Dedifferentiated amniotic fluid mesenchymal stem cell (primary cell): ENCODE measurements at regions not wholly inside any gene's neighbourhood (a gene's known extent, or its start where the extent isn't known, plus 50 kb on each side); places are given as distances from the start of the nearest gene placed in this dataset.
"Not testable (repeated sequence)": the region's sequence is repeated elsewhere in the genome, so short reads cannot be mapped to it uniquely, and the experiment has no call there.

ENCODE experiments used
- DNase-seq: peaks from one replicate; pipeline ENCODE4 v3.0.0-alpha.2; 2016; ENCODE audit errors: extremely low spot score

- no peak for DNase-seq
These were observed 345.3 kb upstream of the CDH2 start for GRCh38 chr18:28522236-28522635.

DNA sequence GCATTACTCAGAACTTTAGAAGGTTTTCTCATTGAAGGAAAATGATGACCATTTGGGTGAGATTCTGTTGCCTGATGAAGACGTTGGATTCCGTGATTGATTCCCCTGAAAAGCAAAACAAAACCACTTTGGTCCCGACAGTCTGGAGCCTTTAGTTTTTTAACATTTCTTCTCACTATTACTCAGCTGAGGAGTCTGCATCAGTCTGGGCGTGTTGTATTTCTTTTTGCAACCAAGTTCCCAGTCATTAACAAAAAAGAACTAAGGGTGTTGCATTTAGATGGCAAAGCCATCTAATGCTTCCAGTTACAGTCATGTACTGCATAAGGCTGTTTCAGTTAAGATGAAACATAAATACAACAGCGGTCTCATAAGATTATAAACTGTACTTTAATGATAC lies 343.1 kb upstream of the CDH2 start:
- DNase-seq: no peak

GRCh38 chr18:28514699-28515098 lies 337.8 kb upstream of the CDH2 start:
- no peak for DNase-seq

DNA sequence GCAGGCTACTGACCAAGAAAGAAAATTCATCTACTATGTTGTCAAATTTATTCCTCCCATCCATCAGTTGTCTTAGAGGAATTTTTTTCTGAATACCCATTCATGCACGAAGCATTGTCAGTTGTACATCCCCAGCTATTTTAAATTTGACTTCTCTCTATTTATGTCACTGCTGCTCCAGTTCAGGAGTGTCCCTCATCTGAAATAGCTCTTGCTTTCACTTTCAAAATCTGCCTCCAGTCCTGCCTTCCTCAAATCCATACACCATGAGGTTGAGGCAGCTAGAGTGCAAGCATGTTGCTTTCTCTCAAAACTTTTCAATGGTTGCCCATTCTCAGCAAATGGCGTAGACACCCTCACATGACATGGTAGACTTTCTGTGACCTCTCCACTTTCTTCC lies 335.4 kb upstream of the CDH2 start:
- DNase-seq: no peak

GRCh38 chr18:28511413-28511821 lies 334.5 kb upstream of the CDH2 start:
- DNase-seq: peak; percentile 23

DNA sequence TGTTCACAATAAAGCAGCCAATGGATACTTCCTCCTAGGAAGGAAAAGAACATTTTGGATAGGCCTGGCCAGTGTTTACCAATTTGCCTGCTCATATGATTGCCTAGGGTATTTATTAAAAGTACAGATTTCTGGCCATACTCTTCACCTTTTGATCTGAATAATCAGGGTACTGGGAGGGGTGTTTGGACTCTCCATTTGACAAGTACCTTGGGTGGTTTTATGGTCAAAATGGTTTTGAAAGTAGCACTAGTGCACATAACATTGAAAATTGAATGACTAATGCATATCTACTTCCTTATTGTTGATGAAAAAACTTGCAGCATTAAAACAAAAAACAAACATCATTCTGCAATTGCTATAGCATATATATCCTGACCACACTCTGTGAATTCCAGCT lies 333.3 kb upstream of the CDH2 start:
- DNase-seq: no peak

GRCh38 chr18:28504066-28504465 lies 327.1 kb upstream of the CDH2 start:
- no peak for DNase-seq

DNA sequence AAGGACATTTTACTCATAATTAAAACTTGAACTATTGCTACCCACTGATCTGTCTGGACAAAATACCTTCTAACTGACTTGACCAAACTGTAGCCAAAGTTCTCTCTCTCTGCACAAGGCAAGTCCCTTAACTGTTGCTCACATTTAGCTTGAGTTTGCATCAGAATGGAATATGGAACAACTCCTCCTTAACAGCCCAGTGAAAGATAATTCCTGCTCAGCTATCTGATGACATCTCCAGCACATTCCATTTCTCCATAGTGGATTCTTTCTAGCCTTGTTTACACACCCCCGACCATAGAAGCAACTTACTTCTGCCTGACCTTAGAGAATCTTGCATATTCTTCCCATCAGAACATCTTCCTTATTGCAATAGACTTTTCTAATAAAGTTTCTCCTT lies 317.2 kb upstream of the CDH2 start:
- DNase-seq: peak; percentile 86

DNA sequence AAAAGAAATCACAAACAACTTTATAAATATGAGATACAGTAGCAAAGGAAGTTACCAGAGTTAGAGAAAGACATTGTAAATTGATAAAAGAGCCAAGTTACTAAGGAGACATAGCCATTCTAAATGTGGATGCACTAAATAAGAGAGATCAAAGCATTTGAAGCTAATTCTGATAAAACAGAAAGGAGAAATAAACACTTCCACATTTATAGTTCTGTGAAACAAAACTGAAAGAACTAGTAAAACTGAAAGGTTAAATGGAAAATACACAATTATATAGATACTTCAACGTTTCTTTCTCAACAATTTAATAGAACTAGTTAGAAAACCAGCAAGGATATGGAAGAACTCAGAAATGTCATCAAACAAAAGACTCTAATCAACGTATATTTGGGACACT lies 309.0 kb upstream of the CDH2 start:
- no peak for DNase-seq

DNA sequence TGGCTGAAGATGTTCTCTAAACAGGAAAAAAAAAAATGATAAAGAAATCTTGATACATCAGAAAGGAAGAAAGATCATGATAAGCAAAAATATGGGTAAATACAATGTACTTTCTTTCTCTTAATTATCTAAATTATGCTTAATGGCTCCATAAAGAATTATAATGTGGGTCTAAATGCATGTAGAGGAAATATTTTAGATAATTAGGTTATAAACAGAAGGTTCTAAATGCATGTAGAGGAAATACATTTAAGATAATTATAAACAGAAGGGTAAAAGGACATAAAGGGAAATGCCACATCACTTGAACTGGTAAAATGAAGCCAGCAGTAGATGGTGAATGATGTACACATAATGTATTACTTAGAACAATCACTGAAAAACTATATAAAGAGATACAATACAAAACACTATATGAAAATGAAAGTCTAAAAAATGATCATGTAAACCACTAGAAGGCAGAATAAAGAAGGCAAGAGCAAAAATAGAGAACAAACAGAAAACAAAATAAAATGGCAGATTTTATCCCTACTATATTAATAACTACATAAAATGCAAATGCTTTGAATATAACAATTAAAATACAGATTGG lies 308.4 kb upstream of the CDH2 start:
- no peak for DNase-seq

DNA sequence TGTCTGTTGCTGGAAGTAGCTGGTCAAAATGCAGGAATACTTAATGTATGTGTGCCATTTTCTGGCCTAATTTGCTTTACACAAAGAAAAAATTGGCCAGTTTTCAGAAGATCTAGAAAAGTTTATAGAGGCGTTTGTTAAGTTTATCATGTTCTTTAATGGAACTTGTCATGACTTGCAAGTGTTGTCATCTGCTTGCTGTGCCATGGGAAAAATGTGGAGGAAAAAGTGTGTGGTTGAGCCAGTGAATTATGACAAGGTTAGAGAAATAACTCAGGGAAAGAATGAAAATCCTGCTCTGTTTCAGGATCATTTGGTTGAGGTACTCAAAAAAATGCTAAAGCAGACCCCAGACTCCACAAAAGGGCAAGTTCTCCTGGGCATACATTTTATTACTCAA lies 301.6 kb upstream of the CDH2 start:
- DNase-seq: no peak

DNA sequence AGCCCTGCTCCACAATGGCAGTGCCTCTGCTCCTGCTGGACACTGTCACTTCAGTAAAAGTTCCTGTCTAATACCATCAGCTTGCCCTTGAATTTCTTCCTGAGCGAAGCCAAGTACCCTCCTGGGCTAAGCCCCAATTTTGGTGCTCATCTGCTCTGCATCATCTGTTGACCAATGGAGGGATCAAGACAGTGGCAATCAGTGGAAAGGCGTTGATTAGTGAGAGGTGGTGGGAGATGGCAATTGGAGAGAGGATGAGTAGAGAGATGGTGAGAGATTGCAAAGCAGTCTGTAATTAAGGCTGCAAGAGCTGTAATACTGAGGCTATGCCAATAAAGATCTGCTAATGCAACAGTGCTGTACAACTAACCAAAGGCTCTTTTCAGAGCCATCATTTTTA lies 299.4 kb upstream of the CDH2 start:
- DNase-seq: no peak

GRCh38 chr18:28469946-28470345 lies 293.0 kb upstream of the CDH2 start:
- no peak for DNase-seq

- DNase-seq: no peak
These were observed 292.0 kb upstream of the CDH2 start for GRCh38 chr18:28468901-28469300.

DNA sequence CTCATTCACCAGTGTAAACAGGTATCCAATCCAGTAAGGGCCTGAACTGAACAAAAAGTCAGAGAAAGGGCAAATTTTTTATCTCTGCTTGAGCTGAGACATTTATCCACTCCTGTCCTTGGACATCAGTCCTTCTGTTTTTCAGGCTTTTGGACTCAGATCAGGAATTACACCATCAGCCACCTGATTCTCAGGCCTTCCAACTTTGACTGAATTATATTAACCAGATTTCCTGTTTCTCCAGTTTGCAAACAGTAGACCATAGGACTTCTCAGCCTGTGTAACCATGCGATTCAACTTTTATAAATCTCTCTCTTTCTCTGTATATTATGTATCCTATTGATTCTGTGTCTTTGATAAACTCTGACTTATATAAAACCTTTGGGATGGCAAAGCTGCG lies 289.3 kb upstream of the CDH2 start:
- DNase-seq: no peak

GRCh38 chr18:28459587-28459986 lies 282.7 kb upstream of the CDH2 start:
- no peak for DNase-seq

DNA sequence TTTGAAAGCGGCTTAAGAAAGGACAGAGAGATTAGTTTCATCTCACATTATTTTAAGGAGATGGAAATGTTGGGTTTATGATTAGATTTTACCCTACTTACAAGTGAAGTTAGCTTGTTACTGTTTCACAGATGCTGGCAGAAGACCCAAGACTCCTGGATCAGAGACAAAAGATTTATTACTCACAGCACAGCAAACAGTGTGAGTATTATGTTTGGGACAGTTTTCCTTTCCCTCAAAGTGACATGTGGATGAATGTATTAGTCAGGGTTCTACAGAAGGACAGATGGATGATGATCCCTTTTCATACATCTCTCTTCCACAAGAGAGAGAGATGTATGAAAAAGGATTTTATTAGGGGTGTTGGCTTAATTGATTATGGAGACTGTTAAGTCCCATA lies 281.8 kb upstream of the CDH2 start:
- no peak for DNase-seq

- no peak for DNase-seq
These were observed 280.9 kb upstream of the CDH2 start for GRCh38 chr18:28457784-28458183.

DNA sequence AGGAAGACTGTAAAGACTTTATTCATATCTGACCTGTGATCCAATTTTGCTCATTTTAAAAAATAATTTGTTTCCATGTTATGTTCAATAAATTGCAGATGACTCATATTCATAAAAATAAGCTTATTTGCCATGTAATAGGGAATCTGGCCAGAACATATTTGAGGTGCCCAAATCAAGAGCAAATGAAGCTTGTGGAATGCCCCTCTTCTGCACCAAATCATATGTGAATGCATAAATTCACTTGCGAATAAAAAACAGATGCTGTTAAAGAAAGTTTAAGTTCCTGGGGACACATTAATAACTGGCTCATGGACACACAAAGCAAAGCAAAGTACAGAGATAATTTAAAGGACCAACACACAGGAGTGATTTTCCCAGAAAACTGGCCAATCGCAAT lies 279.0 kb upstream of the CDH2 start:
- DNase-seq: no peak

- DNase-seq: no peak
These were observed 262.9 kb upstream of the CDH2 start for GRCh38 chr18:28439870-28440269.

DNA sequence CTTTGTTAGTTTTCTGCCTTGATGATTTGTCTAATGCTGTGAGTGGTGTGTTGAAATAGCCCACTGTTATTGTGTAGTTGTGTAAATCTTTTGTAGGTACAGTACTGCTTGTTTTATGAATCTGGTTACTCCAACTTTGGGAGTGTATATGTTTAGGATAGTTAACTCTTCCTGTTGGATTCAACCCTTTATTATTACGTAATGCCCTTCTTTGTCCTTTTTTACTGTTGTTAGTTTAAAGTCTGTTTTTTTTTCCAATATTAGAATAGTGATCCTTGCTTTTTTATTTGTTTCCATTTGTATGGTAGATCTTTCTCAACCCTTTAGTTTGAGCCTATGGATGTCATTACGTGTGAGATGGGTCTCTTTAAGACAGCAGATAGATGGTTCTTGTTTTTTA lies 261.5 kb upstream of the CDH2 start:
- DNase-seq: no peak

- DNase-seq: no peak
These were observed 255.4 kb upstream of the CDH2 start for GRCh38 chr18:28432339-28432738.

GRCh38 chr18:28425886-28426285 lies 249.0 kb upstream of the CDH2 start:
- DNase-seq: no peak

- no peak for DNase-seq
These were observed 245.6 kb upstream of the CDH2 start for GRCh38 chr18:28422577-28422976.

GRCh38 chr18:28421950-28422349 lies 245.0 kb upstream of the CDH2 start:
- DNase-seq: not testable (repeated sequence)
